SJSA1 (cell line): ENCODE measurements at regions not wholly inside any gene's neighbourhood (a gene's known extent, or its start where the extent isn't known, plus 50 kb on each side); places are given as distances from the start of the nearest gene placed in this dataset.

Experiments used
- DNase-seq, 2 experiments: peaks; one replicate each; pipeline ENCODE4 v3.0.0-alpha.2; 2015 to 2020; ENCODE audit warnings: low spot score in 2 of 2, low read depth in 1 of 2
- H3K27ac ChIP-seq: fragments of 250-450 bp; sonication (Bioruptor Pico); 2 replicates; pipeline ENCODE4 v1.5.1; 2020; ENCODE audit warnings: mild to moderate bottlenecking, moderate library complexity
- H3K27me3 ChIP-seq: fragments of 250-450 bp; sonication (Bioruptor Pico); replicated peaks from 2 replicates; pipeline ENCODE4 v1.5.1; 2020; ENCODE audit warnings: mild to moderate bottlenecking, moderate library complexity
- H3K36me3 ChIP-seq: fragments of 250-450 bp; sonication (Bioruptor Pico); 2 replicates; pipeline ENCODE4 v1.5.1; 2020; ENCODE audit warnings: mild to moderate bottlenecking
- H3K4me1 ChIP-seq: fragments of 250-450 bp; sonication (Bioruptor Pico); replicated peaks from 2 replicates; pipeline ENCODE4 v1.6.1; 2021; ENCODE audit warnings: mild to moderate bottlenecking
- H3K4me3 ChIP-seq: fragments of 250-450 bp; sonication (Bioruptor Pico); 2 replicates; pipeline ENCODE4 v1.5.1; 2020; ENCODE audit warnings: mild to moderate bottlenecking
- H3K9me3 ChIP-seq: fragments of 250-450 bp; sonication (Bioruptor Pico); replicated peaks from 2 replicates; pipeline ENCODE4 v1.5.1; 2020; ENCODE audit warnings: mild to moderate bottlenecking

DNA sequence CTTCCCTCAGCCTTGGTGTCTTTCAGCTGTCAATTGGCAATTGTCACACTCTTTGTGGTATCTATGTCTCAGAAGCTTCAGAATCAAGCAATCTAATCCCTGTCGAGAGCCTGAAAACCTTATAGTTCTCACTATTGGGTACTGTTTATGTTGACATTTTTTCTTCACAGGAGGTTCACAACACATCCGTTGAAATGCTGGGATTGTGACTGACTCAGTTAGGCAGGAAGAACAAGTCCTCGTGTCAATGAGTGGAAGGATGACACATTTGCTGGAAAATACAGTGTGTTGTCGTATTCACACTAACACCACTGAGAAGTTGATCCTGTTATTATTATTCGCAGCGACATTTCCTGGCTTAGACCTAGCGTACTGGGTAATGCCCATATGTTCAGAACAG lies 163.9 kb upstream of the CITED2 start:
- Histone ChIP-seq H3K9me3 (no peaks in the 10 kb centered on the region), H3K36me3 (no peaks in the 10 kb centered on the region), H3K4me3 (no peak overlapping the region), H3K4me1 (peaks cover 59% of the 10 kb centered on the region), H3K27ac (peak overlapping the region; percentile 91), H3K27me3 (no peaks in the 10 kb centered on the region)
- peak in 1 of 2 experiments; percentile 35 for DNase-seq

DNA sequence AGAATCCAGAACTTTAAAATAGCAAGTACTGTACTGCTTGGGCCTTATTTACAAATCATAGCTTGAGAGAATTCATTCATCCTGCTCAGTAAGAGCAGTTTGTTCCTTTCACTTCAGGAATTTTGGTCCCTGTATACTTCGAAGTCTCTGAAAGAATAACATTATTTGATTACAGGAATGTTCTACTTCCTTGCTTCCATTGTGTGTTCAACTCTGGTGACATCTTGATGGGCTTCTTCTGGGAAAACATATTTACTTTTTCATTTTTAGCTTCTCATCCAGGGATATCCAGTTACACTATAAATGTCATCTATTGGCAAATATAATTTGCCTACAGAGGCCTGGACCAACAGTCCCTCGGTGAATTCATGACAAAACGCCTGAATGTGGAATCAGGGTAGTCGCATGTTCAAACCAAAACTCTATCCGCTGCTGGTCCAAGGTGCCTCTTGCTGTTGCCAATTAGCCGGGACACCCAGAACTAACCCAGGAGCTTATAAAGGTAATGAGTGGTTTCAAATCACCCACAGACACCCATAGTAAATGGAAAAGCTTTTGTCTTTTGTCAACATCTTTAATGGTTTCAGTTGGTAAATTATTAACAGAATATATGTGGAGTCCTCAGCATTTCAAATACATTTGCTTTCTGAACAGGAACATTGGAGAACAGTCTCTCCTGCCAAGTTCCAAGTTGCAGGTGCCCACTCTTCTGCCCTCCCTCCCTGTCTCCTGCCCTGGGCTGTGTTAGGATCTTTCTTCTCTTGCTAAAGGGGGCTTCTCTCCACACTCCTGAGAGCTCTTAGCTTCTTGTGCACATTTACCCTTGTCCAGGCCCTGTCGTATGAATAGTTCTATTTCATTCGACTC lies 162.5 kb upstream of the CITED2 start:
- H3K9me3 ChIP-seq, result no peaks in the 10 kb centered on the region
- H3K27ac ChIP-seq, result 0 out of 2 replicates have a peak overlapping the region, but pooled peaks have one; percentile 8
- no peaks in the 10 kb centered on the region for H3K27me3 ChIP-seq
- no peaks in the 10 kb centered on the region for H3K36me3 ChIP-seq
- peaks cover 63% of the 10 kb centered on the region for H3K4me1 ChIP-seq
- DNase-seq, result peak in 1 of 2 experiments; percentile 30
- no peak overlapping the region for H3K4me3 ChIP-seq

DNA sequence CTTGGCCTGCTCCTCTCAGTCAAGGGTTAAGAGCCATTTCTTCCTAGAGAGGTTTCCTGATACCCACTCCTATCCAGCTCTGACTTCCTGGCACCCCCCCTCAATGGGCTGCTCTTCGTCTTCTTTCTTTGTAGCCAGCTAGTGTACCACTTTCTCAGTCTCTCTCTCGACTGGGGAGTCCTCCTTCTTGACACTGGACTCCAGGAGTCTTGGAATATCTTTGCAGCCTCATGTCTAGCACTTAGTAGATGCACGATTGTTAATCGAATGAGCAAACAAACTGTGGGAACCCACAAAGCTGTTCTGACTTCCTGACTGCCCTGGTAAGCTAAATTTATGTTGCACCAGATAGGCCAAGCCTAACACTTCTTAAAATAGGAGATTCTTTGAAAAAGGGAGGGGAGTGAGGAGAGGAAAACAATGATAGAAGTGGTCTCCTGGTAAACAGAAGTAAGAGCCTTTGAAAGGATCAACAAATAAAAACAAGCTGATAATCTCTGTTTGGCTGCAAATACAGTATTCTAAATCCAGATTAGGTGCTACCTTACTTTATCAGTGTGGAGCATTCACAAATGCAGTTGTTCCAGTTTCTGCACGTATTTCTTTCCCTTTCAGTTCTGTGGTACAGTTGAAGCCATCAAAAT lies 160.1 kb upstream of the CITED2 start:
- no peak overlapping the region for H3K4me3 ChIP-seq
- peak overlapping the region; percentile 61 for H3K27ac ChIP-seq
- H3K36me3 ChIP-seq, result no peaks in the 10 kb centered on the region
- DNase-seq, result no peak
- no peaks in the 10 kb centered on the region for H3K9me3 ChIP-seq
- peaks cover 63% of the 10 kb centered on the region for H3K4me1 ChIP-seq
- H3K27me3 ChIP-seq, result no peaks in the 10 kb centered on the region

DNA sequence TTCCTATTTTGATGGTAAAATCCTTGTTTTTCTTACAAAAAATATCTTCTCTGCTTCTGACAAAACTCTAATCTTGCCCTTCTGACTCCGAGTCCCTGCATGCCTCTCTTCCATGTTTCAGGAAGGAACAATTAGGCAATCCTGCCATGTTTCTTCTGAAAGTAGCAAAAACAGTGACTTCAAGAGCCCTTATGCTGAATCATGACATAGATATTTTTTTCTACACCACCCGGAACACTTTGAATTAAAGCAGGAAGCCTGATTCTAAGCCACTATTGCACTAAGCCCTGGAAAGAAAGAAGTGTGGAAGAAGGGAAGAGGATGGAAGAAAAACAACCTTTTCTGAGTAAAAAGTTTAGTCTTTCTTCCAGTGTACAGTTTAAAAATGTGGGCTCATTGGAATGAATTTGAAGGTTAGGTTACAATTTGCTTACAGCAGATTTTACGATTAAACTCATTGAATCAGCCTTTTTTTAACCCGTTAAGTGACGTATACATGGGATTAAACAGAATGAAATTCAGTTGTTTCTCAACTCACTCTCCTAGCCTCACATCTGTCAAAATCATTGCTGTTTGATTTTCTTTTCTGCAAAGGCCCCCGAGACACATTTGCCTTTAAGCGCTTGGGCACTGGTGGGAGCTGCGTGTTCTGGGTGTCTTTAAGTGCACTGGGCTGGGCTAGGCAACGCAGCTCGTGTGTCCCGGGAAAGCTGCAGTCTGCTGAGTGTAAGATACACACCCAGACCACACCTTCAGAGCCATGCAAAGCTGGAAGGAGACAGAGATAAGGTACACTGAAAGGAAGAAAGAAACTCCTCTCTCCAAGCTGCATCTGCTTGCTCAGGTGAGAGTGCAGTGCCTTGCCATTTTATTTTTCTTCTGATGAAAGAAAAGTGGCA lies 159.4 kb upstream of the CITED2 start:
- Histone ChIP-seq H3K36me3 (no peaks in the 10 kb centered on the region), H3K9me3 (no peaks in the 10 kb centered on the region), H3K27ac (peak overlapping the region; percentile 61), H3K4me3 (no peak overlapping the region), H3K27me3 (no peaks in the 10 kb centered on the region), H3K4me1 (peaks cover 55% of the 10 kb centered on the region)
- DNase-seq, result peak in 1 of 2 experiments; percentile 68

DNA sequence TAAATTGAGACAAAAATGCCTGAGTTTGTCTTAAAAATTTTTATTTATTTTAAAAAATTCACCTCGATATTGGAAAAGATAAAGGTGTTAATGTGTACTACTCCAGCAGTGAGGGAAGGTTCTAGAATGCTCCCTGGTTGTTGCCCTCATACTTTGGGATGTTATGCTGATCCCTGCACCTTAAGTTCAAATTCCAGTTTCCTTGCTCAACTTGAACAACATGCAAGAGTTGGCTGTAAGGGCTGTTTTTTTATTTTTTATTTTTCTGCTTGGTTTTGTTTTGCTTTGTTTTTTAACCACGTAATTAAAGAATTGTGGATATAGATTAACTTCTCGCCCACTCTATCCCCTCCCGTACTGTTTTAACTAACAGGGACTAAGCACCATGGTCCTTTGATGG lies 158.7 kb upstream of the CITED2 start:
- Histone ChIP-seq H3K4me3 (no peak overlapping the region), H3K27ac (peak overlapping the region; percentile 61), H3K9me3 (no peaks in the 10 kb centered on the region), H3K36me3 (no peaks in the 10 kb centered on the region), H3K27me3 (no peaks in the 10 kb centered on the region), H3K4me1 (peaks cover 49% of the 10 kb centered on the region)
- no peak for DNase-seq

DNA sequence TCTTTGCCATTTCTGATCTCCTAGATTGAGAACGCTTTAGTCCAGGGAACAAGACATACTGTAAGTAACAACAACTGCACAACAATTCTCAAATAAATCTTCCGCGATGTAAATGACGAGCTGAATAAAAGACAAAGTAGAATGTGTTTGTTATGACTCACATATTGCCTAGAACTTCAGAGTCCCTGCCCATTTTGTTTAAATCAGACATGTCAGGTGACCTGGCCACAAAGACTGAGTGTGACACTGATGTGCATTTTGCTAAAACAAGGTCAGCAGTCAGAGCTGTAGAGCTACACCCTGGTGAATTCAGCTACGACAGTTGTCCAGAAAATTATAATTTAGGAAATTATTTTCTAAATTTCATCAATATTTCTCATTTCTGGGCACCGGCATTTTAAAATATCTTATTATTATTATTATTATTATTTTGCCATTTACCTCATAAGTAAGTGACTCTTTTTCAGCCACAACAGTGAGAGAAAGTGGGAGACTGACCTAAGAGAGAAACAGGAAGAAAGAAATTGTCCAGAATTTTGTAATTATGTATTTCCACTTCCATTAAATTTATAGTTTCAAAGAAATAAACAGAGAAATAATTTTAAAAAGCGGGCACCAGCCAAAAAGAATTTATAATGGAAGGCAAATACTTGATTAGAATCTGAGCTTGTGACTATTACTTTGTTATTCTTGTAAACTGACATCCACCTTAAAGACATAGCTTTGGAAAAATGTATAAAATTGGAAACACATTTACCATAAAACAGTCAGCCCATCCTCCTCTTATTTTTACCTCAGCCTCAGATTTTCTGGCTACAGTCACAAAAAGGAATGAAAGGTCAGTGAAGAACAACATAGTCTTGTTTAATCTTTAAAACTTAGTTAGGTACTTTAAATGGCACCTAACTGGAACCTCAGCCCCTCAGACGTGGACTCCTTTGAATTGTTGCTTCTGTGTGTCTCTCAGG lies 157.0 kb upstream of the CITED2 start:
- peaks cover 39% of the 10 kb centered on the region for H3K4me1 ChIP-seq
- no peak overlapping the region for H3K4me3 ChIP-seq
- H3K36me3 ChIP-seq, result no peaks in the 10 kb centered on the region
- no peaks in the 10 kb centered on the region for H3K27me3 ChIP-seq
- peak in 1 of 2 experiments; percentile 37 for DNase-seq
- peak overlapping the region; percentile 58 for H3K27ac ChIP-seq
- no peaks in the 10 kb centered on the region for H3K9me3 ChIP-seq

DNA sequence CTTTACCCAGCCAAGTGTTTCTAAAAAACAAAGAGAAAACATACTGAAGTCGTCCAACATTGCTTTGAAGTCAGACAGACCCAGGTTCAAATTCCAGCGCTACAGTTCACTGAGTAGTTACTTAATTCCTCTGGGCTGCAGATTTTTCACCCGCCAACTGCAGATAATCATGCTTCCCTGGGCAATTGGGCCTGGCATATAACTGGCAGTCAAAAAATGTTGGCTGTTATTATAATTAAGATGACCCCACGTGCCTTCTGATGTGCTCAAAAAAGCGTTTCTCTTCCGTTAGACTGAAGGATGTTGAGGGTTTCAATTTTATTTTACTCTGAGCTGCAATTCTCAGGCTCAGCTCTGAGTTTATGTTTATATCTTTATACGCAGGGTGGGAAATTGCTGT lies 156.1 kb upstream of the CITED2 start:
- Histone ChIP-seq H3K4me3 (no peak overlapping the region), H3K27me3 (no peaks in the 10 kb centered on the region), H3K9me3 (no peaks in the 10 kb centered on the region), H3K36me3 (no peaks in the 10 kb centered on the region), H3K4me1 (peaks cover 35% of the 10 kb centered on the region), H3K27ac (peak overlapping the region; percentile 58)
- DNase-seq, result no peak

DNA sequence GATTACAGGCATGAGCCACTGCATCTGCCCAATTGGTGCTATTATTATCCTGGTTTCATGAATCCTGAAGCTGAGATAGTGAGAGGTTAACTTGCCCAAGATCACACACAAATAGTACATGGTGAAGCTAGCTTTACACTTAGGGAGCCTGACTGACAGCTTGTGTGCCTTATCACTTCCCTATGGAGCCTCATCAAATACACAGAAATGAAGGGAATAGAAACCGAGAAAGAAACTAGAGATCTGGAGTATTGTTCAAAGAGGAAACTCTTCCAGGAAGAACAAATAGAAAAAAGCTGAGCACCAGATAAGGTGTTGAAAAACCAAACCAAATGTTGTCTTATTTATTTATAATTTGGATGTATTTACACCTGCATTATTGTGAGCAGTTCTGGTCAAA lies 155.0 kb upstream of the CITED2 start:
- Histone ChIP-seq H3K27me3 (no peaks in the 10 kb centered on the region), H3K36me3 (no peaks in the 10 kb centered on the region), H3K27ac (no peak overlapping the region), H3K4me1 (peaks cover 30% of the 10 kb centered on the region), H3K4me3 (no peak overlapping the region), H3K9me3 (no peaks in the 10 kb centered on the region)
- no peak for DNase-seq

DNA sequence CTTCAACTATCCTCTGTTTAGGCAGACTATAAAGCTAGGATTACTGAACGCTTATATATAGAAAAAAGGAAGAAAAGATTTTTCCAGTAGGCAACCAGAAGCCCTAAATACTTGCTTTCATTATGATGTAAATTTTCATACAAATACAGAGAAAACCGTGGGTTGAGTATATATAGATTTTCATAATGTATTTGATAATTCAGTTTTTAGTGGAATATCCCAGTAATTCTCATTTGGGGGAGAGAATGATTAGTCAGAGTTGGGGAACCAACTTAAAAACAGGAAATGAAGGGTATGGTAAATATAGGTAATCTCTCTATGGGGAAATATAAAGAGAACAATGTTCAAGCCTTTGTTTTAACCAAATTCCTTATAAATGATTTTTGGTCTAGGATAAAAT lies 154.0 kb upstream of the CITED2 start:
- no peak overlapping the region for H3K4me3 ChIP-seq
- no peaks in the 10 kb centered on the region for H3K27me3 ChIP-seq
- H3K9me3 ChIP-seq, result no peaks in the 10 kb centered on the region
- no peaks in the 10 kb centered on the region for H3K36me3 ChIP-seq
- peaks cover 21% of the 10 kb centered on the region for H3K4me1 ChIP-seq
- no peak overlapping the region for H3K27ac ChIP-seq
- DNase-seq, result no peak

DNA sequence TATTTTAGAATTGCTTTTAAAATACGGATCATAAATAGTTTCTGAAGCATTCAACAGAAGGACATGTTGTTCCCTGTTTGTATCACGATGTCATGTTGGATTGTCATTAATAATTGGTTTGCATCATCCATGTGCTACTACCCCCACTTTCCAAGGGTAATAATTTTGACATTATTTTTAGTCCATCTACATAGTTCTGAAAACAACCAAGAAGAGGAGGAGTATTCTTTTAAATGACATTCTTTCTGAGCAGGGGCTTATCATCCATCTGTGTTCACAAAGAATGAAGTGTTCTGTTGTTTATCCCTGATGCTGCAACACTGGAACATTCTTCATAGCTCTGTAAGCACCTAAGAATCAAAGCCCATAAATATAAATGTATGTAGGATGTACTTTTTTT lies 151.0 kb upstream of the CITED2 start:
- no peak for DNase-seq
- Histone ChIP-seq H3K27ac (no peak overlapping the region), H3K4me1 (peaks cover 4% of the 10 kb centered on the region)

DNA sequence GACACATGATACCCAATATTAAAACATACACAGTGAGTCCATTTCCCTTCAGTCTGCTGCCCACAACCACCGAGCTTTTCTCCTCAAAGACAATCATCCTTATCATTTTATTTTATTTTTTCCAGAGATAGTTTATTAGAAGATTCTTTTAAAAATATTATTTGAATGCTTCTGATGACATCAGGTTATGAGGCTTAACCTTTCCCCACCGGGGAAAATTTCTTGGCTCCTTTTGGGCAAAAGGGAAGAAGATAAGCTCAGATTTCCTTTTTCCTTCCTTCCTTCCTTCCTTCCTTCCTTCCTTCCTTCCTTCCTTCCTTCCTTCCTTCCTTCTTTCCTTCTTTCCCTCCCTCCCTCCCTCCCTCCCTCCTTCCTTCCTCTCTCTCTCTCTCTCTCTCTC lies 149.5 kb upstream of the CITED2 start:
- H3K4me1 ChIP-seq, result peaks cover 4% of the 10 kb centered on the region; the same call in 1 of the 2 replicates
- no peaks in the 10 kb centered on the region for H3K36me3 ChIP-seq
- no peaks in the 10 kb centered on the region for H3K27me3 ChIP-seq
- DNase-seq, result no peak
- no peaks in the 10 kb centered on the region for H3K9me3 ChIP-seq
- no peak overlapping the region for H3K27ac ChIP-seq
- no peak overlapping the region for H3K4me3 ChIP-seq

More for the DNA sequence above, 151.0 kb upstream of the CITED2 start:
- Histone ChIP-seq H3K27me3 (no peaks in the 10 kb centered on the region), H3K9me3 (no peaks in the 10 kb centered on the region), H3K36me3 (no peaks in the 10 kb centered on the region), H3K4me3 (no peak overlapping the region)

DNA sequence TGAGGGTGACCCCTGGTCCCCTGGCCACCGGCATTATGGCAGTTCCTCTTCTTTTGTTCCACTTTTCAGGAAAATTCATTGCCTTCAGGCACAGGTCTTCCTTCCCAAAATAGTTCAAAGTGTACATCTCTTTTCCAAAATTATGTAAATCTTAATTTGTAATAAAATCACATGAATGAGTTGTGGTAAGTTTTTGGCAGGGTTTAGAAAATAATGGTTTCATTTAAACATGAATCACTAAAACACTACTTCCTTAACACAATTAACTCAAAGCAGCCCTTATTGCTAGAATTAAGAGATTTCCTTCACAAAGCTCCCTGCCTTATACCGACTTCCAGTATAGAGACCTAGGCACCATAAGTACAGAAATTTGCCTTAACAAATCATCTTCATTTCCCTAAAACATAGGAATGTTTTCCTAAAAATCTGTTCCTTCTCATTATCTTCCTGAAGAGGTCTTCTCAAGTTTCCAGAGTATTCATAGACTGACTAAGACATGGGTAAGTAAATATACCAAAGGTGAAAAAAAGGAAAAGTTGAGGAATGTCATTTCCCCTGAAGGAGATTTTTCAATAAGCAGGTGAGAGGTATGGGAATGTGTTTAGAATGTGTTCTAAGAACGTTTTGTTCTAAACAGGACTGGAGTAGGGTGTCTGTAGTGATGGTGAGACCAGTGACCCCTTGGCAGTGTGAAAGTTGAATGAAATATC lies 148.2 kb upstream of the CITED2 start:
- H3K4me1 ChIP-seq, result peaks cover 4% of the 10 kb centered on the region; the same call in 1 of the 2 replicates
- H3K36me3 ChIP-seq, result no peaks in the 10 kb centered on the region
- no peaks in the 10 kb centered on the region for H3K9me3 ChIP-seq
- no peak for DNase-seq
- H3K27ac ChIP-seq, result no peak overlapping the region
- H3K27me3 ChIP-seq, result no peaks in the 10 kb centered on the region
- H3K4me3 ChIP-seq, result no peak overlapping the region
